ENCODE measurements at regions not wholly inside any gene's neighbourhood (a gene's known extent, or its start where the extent isn't known, plus 50 kb on each side); places are given as distances from the start of the nearest gene placed in this dataset.
A peak's percentile ranks its signal among the peaks of the same experiment; 100 is the strongest.

- DNase-seq: no peak
Measured at GRCh38 chr9:26477963-26478362, 414.6 kb downstream of the CAAP1 start.

- DNase-seq: no peak
Measured at GRCh38 chr9:26471261-26471660, 421.3 kb downstream of the CAAP1 start.

GRCh38 chr9:26470284-26470683, 422.3 kb downstream of the CAAP1 start:
- DNase-seq: no peak

GRCh38 chr9:26463837-26464236, 428.8 kb downstream of the CAAP1 start:
- DNase-seq: no peak

- DNase-seq: no peak
Measured at GRCh38 chr9:26462751-26463150, 429.9 kb downstream of the CAAP1 start.

GRCh38 chr9:26462213-26462612, 430.4 kb downstream of the CAAP1 start:
- no peak for DNase-seq

GRCh38 chr9:26460624-26461023, 432.0 kb downstream of the CAAP1 start:
- DNase-seq: no peak

GRCh38 chr9:26459959-26460358, 432.6 kb downstream of the CAAP1 start:
- DNase-seq: no peak

GRCh38 chr9:26458054-26458453, 434.5 kb downstream of the CAAP1 start:
- no peak for DNase-seq

GRCh38 chr9:26457151-26457550, 435.5 kb downstream of the CAAP1 start:
- DNase-seq: peak; percentile 28

- peak; percentile 25 for DNase-seq
Measured at GRCh38 chr9:26439061-26439624, 453.5 kb downstream of the CAAP1 start.

GRCh38 chr9:26437056-26437711, 455.4 kb downstream of the CAAP1 start:
- no peak for DNase-seq

GRCh38 chr9:26426551-26427131, 466.0 kb downstream of the CAAP1 start:
- DNase-seq: no peak

- DNase-seq: no peak
Measured at GRCh38 chr9:26418480-26418879, 474.1 kb downstream of the CAAP1 start.

- DNase-seq: no peak
Measured at GRCh38 chr9:26415528-26415927, 477.1 kb downstream of the CAAP1 start.

GRCh38 chr9:26413611-26414010, 479.0 kb downstream of the CAAP1 start:
- no peak for DNase-seq

- DNase-seq: no peak
Measured at GRCh38 chr9:26412446-26412845, 480.2 kb downstream of the CAAP1 start.

- no peak for DNase-seq
Measured at GRCh38 chr9:26406676-26407075, 485.9 kb downstream of the CAAP1 start.

GRCh38 chr9:26399556-26399955, 493.0 kb downstream of the CAAP1 start:
- DNase-seq: no peak

- no peak for DNase-seq
Measured at GRCh38 chr9:26394025-26394424, 498.6 kb downstream of the CAAP1 start.

GRCh38 chr9:26392639-26393038, 500.0 kb downstream of the CAAP1 start:
- DNase-seq: no peak

- no peak for DNase-seq
Measured at GRCh38 chr9:26391036-26391435, 501.6 kb downstream of the CAAP1 start.

- no peak for DNase-seq
Measured at GRCh38 chr9:26375448-26375847, 517.2 kb downstream of the CAAP1 start.

- DNase-seq: no peak
Measured at GRCh38 chr9:26373616-26374015, 519.0 kb downstream of the CAAP1 start.

GRCh38 chr9:26371236-26371635, 521.4 kb downstream of the CAAP1 start:
- no peak for DNase-seq
